Left lung (tissue), 4 donors: ENCODE measurements at regions not wholly inside any gene's neighbourhood (a gene's known extent, or its start where the extent isn't known, plus 50 kb on each side); places are given as distances from the start of the nearest gene placed in this dataset.

Source experiments
- ATAC-seq: fragments of 200-7000 bp; cut with Tn5 transposase; one replicate; pipeline ENCODE4 v1.9.1; 2020; ENCODE audit warnings: moderate library complexity
- DNase-seq, 4 donors: peaks; one replicate each; pipeline ENCODE4 v3.0.0-alpha.2; 2013 to 2020
- H3K27ac ChIP-seq, 2 donors: fragments of 200-600 bp; sonication (generic) in 1 of 2; one replicate each; pipeline versions ENCODE4 v1.5.0 to v1.8.0; 2020 to 2021
- H3K27me3 ChIP-seq, 2 donors: fragments of 200-600 bp; sonication (generic) in 1 of 2; one replicate each; pipeline versions ENCODE4 v1.5.0 to v1.8.0; 2020 to 2021
- H3K36me3 ChIP-seq, 2 donors: fragments of 200-600 bp; sonication (generic) in 1 of 2; one replicate each; pipeline versions ENCODE4 v1.5.0 to v1.8.0; 2020 to 2021
- H3K4me1 ChIP-seq, 2 donors: fragments of 200-600 bp; one replicate each; pipeline ENCODE4 v1.8.0; 2021
- H3K4me3 ChIP-seq, 2 donors: fragments of 200-600 bp; sonication (generic) in 1 of 2; one replicate each; pipeline versions ENCODE4 v1.5.0 to v1.8.0; 2020 to 2021; ENCODE audit warnings: mild to moderate bottlenecking in 1 of 2
- H3K9me3 ChIP-seq, 2 donors: fragments of 200-600 bp; sonication (generic) in 1 of 2; one replicate each; pipeline versions ENCODE4 v1.5.0 to v1.8.0; 2020 to 2021
- CTCF ChIP-seq, 2 donors: fragments of 200-600 bp; sonication (generic) in 1 of 2; IDR thresholded peaks; one replicate each; pipeline versions ENCODE4 v1.5.0 to v1.8.0; 2021; ENCODE audit warnings: antibody characterized with exemption in 2 of 2
- intact Hi-C, 2 donors: fragments of 100-400 bp; cut with DNase I; formaldehyde crosslinking; loops; one replicate each; pipeline versions ENCODE4 v1.11.2 to v1.14.2; 2022
- donor health status: DM: no; HTN: yes; CAD: no.
- donor health status: DM: no; HTN: no; CAD: no.

- intact Hi-C loops, result no loop called here
Observed at GRCh38 chr1:170226767-170227166, 81.0 kb downstream of the NTMT2 start.

GRCh38 chr1:170230323-170230722, 84.6 kb downstream of the NTMT2 start:
- TF ChIP-seq CTCF (IDR thresholded peaks at IDR 0.05), result no peak
- intact Hi-C loops, result no loop called here
- no peak for ATAC-seq
- no peak overlapping the region for H3K27ac ChIP-seq
- DNase-seq, result no peak
- H3K27me3 ChIP-seq, result no peaks in the 10 kb centered on the region
- no peaks in the 10 kb centered on the region for H3K9me3 ChIP-seq
- H3K4me1 ChIP-seq, result no peaks in the 10 kb centered on the region
- no peaks in the 10 kb centered on the region for H3K36me3 ChIP-seq
- H3K4me3 ChIP-seq, result no peak overlapping the region

More at GRCh38 chr1:170226767-170227166, 81.0 kb downstream of the NTMT2 start:
- Histone ChIP-seq H3K4me3 (no peak overlapping the region), H3K4me1 (no peaks in the 10 kb centered on the region), H3K9me3 (no peaks in the 10 kb centered on the region), H3K36me3 (no peaks in the 10 kb centered on the region), H3K27ac (no peak overlapping the region), H3K27me3 (no peaks in the 10 kb centered on the region)
- ATAC-seq (no peak), DNase-seq (no peak)
- TF ChIP-seq CTCF (IDR thresholded peaks at IDR 0.05), result no peak

- no peak overlapping the region for H3K4me3 ChIP-seq
- intact Hi-C loops, result no loop called here
- TF ChIP-seq CTCF (IDR thresholded peaks at IDR 0.05), result no peak
- DNase-seq, result no peak
- H3K27ac ChIP-seq, result no peak overlapping the region
- H3K36me3 ChIP-seq, result no peaks in the 10 kb centered on the region
- H3K9me3 ChIP-seq, result no peaks in the 10 kb centered on the region
- ATAC-seq, result no peak
- no peaks in the 10 kb centered on the region for H3K27me3 ChIP-seq
- no peaks in the 10 kb centered on the region for H3K4me1 ChIP-seq
Observed at GRCh38 chr1:170231662-170232061, 85.9 kb downstream of the NTMT2 start.

- no peak for TF ChIP-seq CTCF (IDR thresholded peaks at IDR 0.05)
- Histone ChIP-seq H3K36me3 (no peaks in the 10 kb centered on the region), H3K4me3 (no peak overlapping the region), H3K27ac (no peak overlapping the region), H3K4me1 (no peaks in the 10 kb centered on the region), H3K27me3 (no peaks in the 10 kb centered on the region), H3K9me3 (no peaks in the 10 kb centered on the region)
- intact Hi-C loops, result no loop called here
- no peak for DNase-seq
- no peak for ATAC-seq
Observed at GRCh38 chr1:170238704-170239391, 93.1 kb downstream of the NTMT2 start.

GRCh38 chr1:170239445-170239844, 93.7 kb downstream of the NTMT2 start:
- Histone ChIP-seq H3K4me1 (no peaks in the 10 kb centered on the region), H3K4me3 (no peak overlapping the region), H3K36me3 (no peaks in the 10 kb centered on the region), H3K27me3 (no peaks in the 10 kb centered on the region), H3K27ac (no peak overlapping the region), H3K9me3 (no peaks in the 10 kb centered on the region)
- DNase-seq, result no peak
- intact Hi-C loops, result no loop called here
- TF ChIP-seq CTCF (IDR thresholded peaks at IDR 0.05), result no peak
- ATAC-seq, result no peak
